GM12878 (cell line): ENCODE measurements at regions not wholly inside any gene's neighbourhood (a gene's known extent, or its start where the extent isn't known, plus 50 kb on each side); places are given as distances from the start of the nearest gene placed in this dataset.

Experiments
- BCLAF1 ChIP-seq: fragments of 450-650 bp; IDR thresholded peaks from 2 replicates; pipeline ENCODE4 v1.6.1; 2017; ENCODE audit warnings: antibody characterized with exemption, mild to moderate bottlenecking, moderate library complexity
- CTCF ChIP-seq, 3 experiments: IDR thresholded peaks in 2 of 3; conservative IDR thresholded peaks in 1 of 3; 2 replicates each; pipeline ENCODE4 v1.5.1; 2011; ENCODE audit warnings: low read depth in 3 of 3, low read length in 3 of 3, mild to moderate bottlenecking in 3 of 3, control low read depth in 2 of 3, moderate library complexity in 2 of 3, inconsistent platforms in 1 of 3, mixed read lengths in 1 of 3; ENCODE audit not compliant: control insufficient read depth in 2 of 3, insufficient read depth in 1 of 3; ENCODE audit errors: extremely low read depth in 1 of 3
- EZH2 ChIP-seq: IDR thresholded peaks from 2 replicates; pipeline ENCODE4 v1.6.1; 2012; ENCODE audit warnings: low read depth, mild to moderate bottlenecking, control low read depth, inconsistent platforms, low read length, borderline replicate concordance; ENCODE audit not compliant: control insufficient read depth
- GATAD2B ChIP-seq: fragments of 450-650 bp; conservative IDR thresholded peaks from 2 replicates; pipeline ENCODE4 v1.6.1; 2017; ENCODE audit warnings: low read depth, mild to moderate bottlenecking, moderate library complexity
- MXI1 ChIP-seq: fragments of 150-350 bp; IDR thresholded peaks from 2 replicates; pipeline ENCODE4 v1.6.1; 2011; ENCODE audit warnings: low read depth, mild to moderate bottlenecking, inconsistent platforms, low read length, improper control_type of control experiment
- RFX5 ChIP-seq: IDR thresholded peaks from 2 replicates; pipeline ENCODE4 v1.6.1; 2011; ENCODE audit warnings: low read depth, low read length, improper control_type of control experiment
- USF2 ChIP-seq: IDR thresholded peaks from 2 replicates; pipeline ENCODE4 v1.6.1; 2011; ENCODE audit warnings: low read depth, low read length, improper control_type of control experiment, borderline replicate concordance
- ZNF687 ChIP-seq: fragments of 450-650 bp; IDR thresholded peaks from 2 replicates; pipeline ENCODE4 v1.6.1; 2017; ENCODE audit warnings: mild to moderate bottlenecking, moderate library complexity

- TF ChIP-seq EZH2 (no peak), BCLAF1 (no peak), GATAD2B (no peak), RFX5 (no peak), ZNF687 (no peak), USF2 (no peak), MXI1 (no peak), CTCF (IDR thresholded peaks at IDR 0.05 in 2 of 3, conservative IDR thresholded peaks at IDR 0.05 in 1 of 3; ENCODE audit: control insufficient read depth in 2 of 3, extremely low read depth in 1 of 3, insufficient read depth in 1 of 3, low read depth in 3 of 3, low read length in 3 of 3) (no peak)
These were observed 497.2 kb upstream of the DEPDC1 start for GRCh38 chr1:68994096-68994495.
